Vagina (tissue), 2 donors: ENCODE measurements at regions not wholly inside any gene's neighbourhood (a gene's known extent, or its start where the extent isn't known, plus 50 kb on each side); places are given as distances from the start of the nearest gene placed in this dataset.
A peak's percentile ranks its signal among the peaks of the same experiment; 100 is the strongest.
"Not testable (repeated sequence)": the region's sequence is repeated elsewhere in the genome, so short reads cannot be mapped to it uniquely, and the experiment has no call there.

Experiments
- DNase-seq, 2 donors: peaks; one replicate each; pipeline ENCODE4 v3.0.0-alpha.2; 2017; ENCODE audit errors: extremely low spot score in 2 of 2
- H3K27ac ChIP-seq: fragments of 200-600 bp; sonication (generic); one replicate; pipeline ENCODE4 v1.5.1; 2019
- H3K27me3 ChIP-seq: fragments of 200-600 bp; sonication (generic); one replicate; pipeline ENCODE4 v1.5.1; 2019
- H3K36me3 ChIP-seq, 2 donors: fragments of 200-600 bp; sonication (generic); one replicate each; pipeline ENCODE4 v1.5.1; 2017 to 2019
- H3K4me1 ChIP-seq: fragments of 200-600 bp; sonication (generic); one replicate; pipeline ENCODE4 v1.5.1; 2019
- H3K4me3 ChIP-seq, 2 donors: fragments of 200-600 bp; sonication (generic); 1 replicate in 1 of 2; 2 replicates in 1 of 2; pipeline ENCODE4 v1.5.1; 2016 to 2019
- H3K9me3 ChIP-seq: fragments of 200-600 bp; sonication (generic); one replicate; pipeline ENCODE4 v1.5.1; 2019
- CTCF ChIP-seq, 3 experiments: fragments of 450-650 bp in 2 of 3; fragments of 200-600 bp in 1 of 3; sonication (generic) in 1 of 3; IDR thresholded peaks; one replicate each; pipeline ENCODE4 v1.5.1; 2017 to 2019; ENCODE audit warnings: antibody characterized with exemption in 3 of 3, mild to moderate bottlenecking in 2 of 3, moderate library complexity in 2 of 3
- POLR2A ChIP-seq, 2 donors: fragments of 450-650 bp; IDR thresholded peaks; one replicate each; pipeline ENCODE4 v1.6.1; 2017; ENCODE audit warnings: antibody characterized with exemption in 2 of 2, mild to moderate bottlenecking in 2 of 2, moderate library complexity in 2 of 2
- POLR2AphosphoS5 ChIP-seq, 2 donors: sonication (generic); formaldehyde crosslinking; IDR thresholded peaks; one replicate each; pipeline ENCODE4 v1.9.0; 2017; ENCODE audit warnings: antibody characterized with exemption in 2 of 2, mild to moderate bottlenecking in 2 of 2, low read depth in 1 of 2; ENCODE audit not compliant: insufficient read depth in 1 of 2
- intact Hi-C: fragments of 100-400 bp; cut with DNase I; formaldehyde crosslinking; loops from one replicate; pipeline ENCODE4 v1.15.1; 2023

GRCh38 chr12:38161123-38162000 is 155.2 kb upstream of the ALG10B start:
- H3K4me1 ChIP-seq = no peaks in the 10 kb centered on the region
- peak in 1 of 2 donors; percentile 80 for DNase-seq
- no peaks in the 10 kb centered on the region for H3K27me3 ChIP-seq
- TF ChIP-seq POLR2A (IDR thresholded peaks at IDR 0.05) = no peak
- no peaks in the 10 kb centered on the region for H3K9me3 ChIP-seq
- no peaks in the 10 kb centered on the region for H3K36me3 ChIP-seq
- H3K27ac ChIP-seq = no peak overlapping the region
- intact Hi-C loops = no loop called here
- H3K4me3 ChIP-seq = no peak overlapping the region

- no peak for DNase-seq
- TF ChIP-seq POLR2A (IDR thresholded peaks at IDR 0.05) = no peak
- TF ChIP-seq POLR2AphosphoS5 (IDR thresholded peaks at IDR 0.05; ENCODE audit: insufficient read depth in 1 of 2, low read depth in 1 of 2) = no peak
- H3K27me3 ChIP-seq = no peaks in the 10 kb centered on the region
Observed at GRCh38 chr12:38162013-38162412, 154.6 kb upstream of the ALG10B start.

GRCh38 chr12:38162708-38163441 is 153.7 kb upstream of the ALG10B start:
- Histone ChIP-seq H3K27ac (no peak overlapping the region), H3K4me3 (no peak overlapping the region), H3K9me3 (no peaks in the 10 kb centered on the region), H3K4me1 (no peaks in the 10 kb centered on the region), H3K36me3 (no peaks in the 10 kb centered on the region), H3K27me3 (no peaks in the 10 kb centered on the region)
- intact Hi-C loops = no loop called here
- no peak for DNase-seq
- no peak for TF ChIP-seq POLR2A (IDR thresholded peaks at IDR 0.05)
- TF ChIP-seq CTCF (IDR thresholded peaks at IDR 0.05) = no peak
- TF ChIP-seq POLR2AphosphoS5 (IDR thresholded peaks at IDR 0.05; ENCODE audit: insufficient read depth in 1 of 2, low read depth in 1 of 2) = no peak

More at GRCh38 chr12:38162013-38162412, 154.6 kb upstream of the ALG10B start:
- intact Hi-C loops = no loop called here
- Histone ChIP-seq H3K4me3 (no peak overlapping the region), H3K9me3 (no peaks in the 10 kb centered on the region), H3K4me1 (no peaks in the 10 kb centered on the region), H3K36me3 (no peaks in the 10 kb centered on the region), H3K27ac (no peak overlapping the region)

DNA sequence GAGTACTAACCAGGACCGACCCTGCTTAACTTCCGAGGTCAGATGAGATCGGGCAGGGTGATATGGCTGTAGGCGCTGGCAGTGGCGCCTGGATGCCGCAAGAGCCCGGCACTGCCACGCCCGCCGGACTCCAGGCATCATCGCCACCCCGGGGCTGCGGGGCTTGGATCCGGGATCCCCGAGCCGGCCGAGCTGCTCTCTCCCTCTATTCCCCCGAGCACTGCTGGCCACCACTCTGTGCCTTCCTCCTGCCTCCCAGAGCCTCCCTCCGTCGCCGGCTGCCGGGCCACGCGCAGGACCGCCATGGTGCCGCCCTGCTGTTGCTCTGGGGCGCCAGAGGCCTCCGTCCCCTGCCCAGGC is 153.2 kb upstream of the ALG10B start:
- TF ChIP-seq POLR2A (IDR thresholded peaks at IDR 0.05) (no peak), POLR2AphosphoS5 (IDR thresholded peaks at IDR 0.05; ENCODE audit: insufficient read depth in 1 of 2, low read depth in 1 of 2) (no peak), CTCF (IDR thresholded peaks at IDR 0.05) (no peak)
- intact Hi-C loops = no loop called here
- Histone ChIP-seq H3K36me3 (no peaks in the 10 kb centered on the region), H3K9me3 (no peaks in the 10 kb centered on the region), H3K4me3 (no peak overlapping the region), H3K27ac (no peak overlapping the region), H3K4me1 (no peaks in the 10 kb centered on the region), H3K27me3 (no peaks in the 10 kb centered on the region)
- peak in 1 of 2 donors; percentile 80 for DNase-seq

DNA sequence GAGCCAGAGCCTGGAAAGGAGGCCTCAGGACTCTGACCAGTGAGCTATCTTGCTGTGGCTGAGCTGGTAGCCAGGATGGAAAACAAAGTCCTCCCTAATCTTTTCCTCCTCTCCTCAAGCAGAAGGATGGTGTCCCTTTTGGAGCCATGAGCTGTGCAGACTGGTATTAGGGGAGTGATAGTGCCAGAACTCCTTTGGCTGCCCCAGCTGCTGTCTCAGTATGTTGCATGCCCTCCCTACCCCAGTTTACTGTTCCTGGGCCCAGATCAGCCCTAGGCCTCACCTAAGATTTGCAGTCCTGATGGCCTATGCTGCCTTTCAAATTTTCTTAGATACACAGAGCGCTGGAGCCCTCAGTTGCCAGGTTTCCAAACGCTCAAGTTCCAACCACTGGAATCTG is 150.3 kb upstream of the ALG10B start:
- no peaks in the 10 kb centered on the region for H3K4me1 ChIP-seq
- no peak overlapping the region for H3K4me3 ChIP-seq
- intact Hi-C loops = no loop called here
- H3K36me3 ChIP-seq = no peaks in the 10 kb centered on the region
- no peak for DNase-seq
- no peak overlapping the region for H3K27ac ChIP-seq
- TF ChIP-seq CTCF (IDR thresholded peaks at IDR 0.05) = no peak
- TF ChIP-seq POLR2A (IDR thresholded peaks at IDR 0.05) = no peak
- TF ChIP-seq POLR2AphosphoS5 (IDR thresholded peaks at IDR 0.05; ENCODE audit: insufficient read depth in 1 of 2, low read depth in 1 of 2) = no peak
- no peaks in the 10 kb centered on the region for H3K9me3 ChIP-seq
- H3K27me3 ChIP-seq = no peaks in the 10 kb centered on the region

DNA sequence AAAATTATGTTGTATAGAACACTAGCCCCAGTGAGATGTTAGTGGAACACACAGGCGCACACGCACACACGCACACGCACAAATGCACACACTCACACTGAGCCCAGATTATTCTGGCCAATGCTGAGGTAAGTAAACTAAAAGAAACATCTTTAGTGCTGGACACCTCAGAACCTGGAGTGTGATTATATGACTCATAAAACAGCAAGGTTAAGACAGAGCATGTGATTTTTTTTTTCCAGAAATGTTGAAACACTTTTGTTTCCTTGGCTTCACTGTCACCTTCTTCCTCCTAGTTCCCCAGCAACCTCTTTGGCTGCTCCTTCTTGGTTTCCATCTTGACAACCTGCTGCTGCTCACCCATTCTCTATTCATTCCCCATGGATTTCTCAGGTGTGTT is 141.0 kb upstream of the ALG10B start:
- Histone ChIP-seq H3K27me3 (no peaks in the 10 kb centered on the region), H3K36me3 (no peaks in the 10 kb centered on the region), H3K9me3 (no peaks in the 10 kb centered on the region), H3K4me1 (no peaks in the 10 kb centered on the region), H3K27ac (no peak overlapping the region), H3K4me3 (no peak overlapping the region)
- DNase-seq = no peak
- TF ChIP-seq CTCF (IDR thresholded peaks at IDR 0.05) (no peak), POLR2AphosphoS5 (IDR thresholded peaks at IDR 0.05; ENCODE audit: insufficient read depth in 1 of 2, low read depth in 1 of 2) (no peak), POLR2A (IDR thresholded peaks at IDR 0.05) (no peak)
- intact Hi-C loops = no loop called here

GRCh38 chr12:38183617-38184016 is 133.0 kb upstream of the ALG10B start:
- H3K4me3 ChIP-seq, H3K4me1 ChIP-seq, H3K27ac ChIP-seq, H3K27me3 ChIP-seq, intact Hi-C loops, H3K36me3 ChIP-seq, H3K9me3 ChIP-seq, DNase-seq: not testable (repeated sequence)

DNA sequence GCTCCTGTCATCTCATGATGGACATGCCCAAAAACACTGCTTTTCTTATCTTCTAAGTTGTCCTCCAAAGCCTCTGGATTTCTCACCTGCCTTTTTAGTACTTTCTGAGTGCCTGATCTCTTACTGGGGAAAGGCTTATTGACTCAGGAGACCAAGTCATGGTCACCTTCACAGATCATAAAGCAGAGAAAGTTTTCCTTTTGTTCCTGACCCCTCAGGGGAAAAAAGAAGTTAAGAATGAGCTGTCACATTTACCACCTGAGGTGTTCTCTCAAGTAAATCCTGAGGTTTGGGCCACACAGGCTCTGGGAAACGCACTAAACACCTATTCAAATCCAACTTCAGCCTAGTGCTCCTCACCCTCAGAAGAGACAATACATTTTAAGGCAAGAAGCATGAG is 119.3 kb upstream of the ALG10B start:
- H3K27ac ChIP-seq, H3K4me1 ChIP-seq, H3K4me3 ChIP-seq, DNase-seq, H3K27me3 ChIP-seq, H3K9me3 ChIP-seq, H3K36me3 ChIP-seq, intact Hi-C loops: not testable (repeated sequence)
